ENCODE measurements at regions not wholly inside any gene's neighbourhood (a gene's known extent, or its start where the extent isn't known, plus 50 kb on each side); places are given as distances from the start of the nearest gene placed in this dataset.

GRCh38 chr3:164818318-164818717 lies 260.0 kb downstream of the SI start:
- no peak for TF ChIP-seq CTCF (IDR thresholded peaks at IDR 0.05)
- TF ChIP-seq POLR2A (IDR thresholded peaks at IDR 0.05): no peak
